ENCODE measurements at regions not wholly inside any gene's neighbourhood (a gene's known extent, or its start where the extent isn't known, plus 50 kb on each side); places are given as distances from the start of the nearest gene placed in this dataset.

- H3K27ac ChIP-seq: no peak overlapping the region
- DNase-seq (ENCODE audit: low read depth, low spot score): no peak
Observed at GRCh38 chr5:165231821-165232508, 1726.5 kb downstream of the MAT2B start.

- no peak overlapping the region for H3K27ac ChIP-seq
- DNase-seq (ENCODE audit: low read depth, low spot score): no peak
Observed at GRCh38 chr5:165232509-165233028, 1727.2 kb downstream of the MAT2B start.

GRCh38 chr5:165241811-165242210 is 1736.4 kb downstream of the MAT2B start:
- H3K27ac ChIP-seq: no peak overlapping the region
- DNase-seq (ENCODE audit: low read depth, low spot score): no peak

- no peak overlapping the region for H3K27ac ChIP-seq
Observed at GRCh38 chr5:165242646-165243045, 1737.2 kb downstream of the MAT2B start.

GRCh38 chr5:165244407-165244806 is 1739.0 kb downstream of the MAT2B start:
- no peak overlapping the region for H3K27ac ChIP-seq
- no peak for DNase-seq (ENCODE audit: low read depth, low spot score)

More at GRCh38 chr5:165242646-165243045, 1737.2 kb downstream of the MAT2B start:
- DNase-seq (ENCODE audit: low read depth, low spot score): no peak

- H3K27ac ChIP-seq: no peak overlapping the region
- DNase-seq (ENCODE audit: low read depth, low spot score): no peak
Observed at GRCh38 chr5:165258197-165258771, 1752.9 kb downstream of the MAT2B start.

- DNase-seq (ENCODE audit: low read depth, low spot score): no peak
- no peak overlapping the region for H3K27ac ChIP-seq
Observed at GRCh38 chr5:165260426-165260825, 1755.0 kb downstream of the MAT2B start.

GRCh38 chr5:165263536-165263935 is 1758.1 kb downstream of the MAT2B start:
- no peak overlapping the region for H3K27ac ChIP-seq
- DNase-seq (ENCODE audit: low read depth, low spot score): no peak

- no peak overlapping the region for H3K27ac ChIP-seq
- no peak for DNase-seq (ENCODE audit: low read depth, low spot score)
Observed at GRCh38 chr5:165266939-165267338, 1761.5 kb downstream of the MAT2B start.

GRCh38 chr5:165272436-165272835 is 1767.0 kb downstream of the MAT2B start:
- no peak for DNase-seq (ENCODE audit: low read depth, low spot score)
- no peak overlapping the region for H3K27ac ChIP-seq

GRCh38 chr5:165277661-165278060 is 1772.2 kb downstream of the MAT2B start:
- no peak overlapping the region for H3K27ac ChIP-seq
- DNase-seq (ENCODE audit: low read depth, low spot score): no peak

GRCh38 chr5:165282491-165282890 is 1777.1 kb downstream of the MAT2B start:
- H3K27ac ChIP-seq: no peak overlapping the region
- no peak for DNase-seq (ENCODE audit: low read depth, low spot score)

GRCh38 chr5:165286692-165287091 is 1781.3 kb downstream of the MAT2B start:
- DNase-seq (ENCODE audit: low read depth, low spot score): no peak
- no peak overlapping the region for H3K27ac ChIP-seq

GRCh38 chr5:165290535-165290934 is 1785.1 kb downstream of the MAT2B start:
- no peak overlapping the region for H3K27ac ChIP-seq
- DNase-seq (ENCODE audit: low read depth, low spot score): no peak

- DNase-seq (ENCODE audit: low read depth, low spot score): no peak
- no peak overlapping the region for H3K27ac ChIP-seq
Observed at GRCh38 chr5:165296401-165297130, 1791.1 kb downstream of the MAT2B start.

- DNase-seq (ENCODE audit: low read depth, low spot score): no peak
- H3K27ac ChIP-seq: no peak overlapping the region
Observed at GRCh38 chr5:165304193-165304827, 1798.9 kb downstream of the MAT2B start.

GRCh38 chr5:165305596-165305995 is 1800.2 kb downstream of the MAT2B start:
- no peak overlapping the region for H3K27ac ChIP-seq
- no peak for DNase-seq (ENCODE audit: low read depth, low spot score)

- peak; percentile 72 for DNase-seq (ENCODE audit: low read depth, low spot score)
- peak overlapping the region; percentile 23 for H3K27ac ChIP-seq
Observed at GRCh38 chr5:165309446-165309845, 1804.0 kb downstream of the MAT2B start.

- no peak for DNase-seq (ENCODE audit: low read depth, low spot score)
- H3K27ac ChIP-seq: peak overlapping the region; percentile 23
Observed at GRCh38 chr5:165310031-165310430, 1804.6 kb downstream of the MAT2B start.

- H3K27ac ChIP-seq: peak overlapping the region; percentile 2
- DNase-seq (ENCODE audit: low read depth, low spot score): peak; percentile 78
Observed at GRCh38 chr5:165321912-165322311, 1816.5 kb downstream of the MAT2B start.

- no peak overlapping the region for H3K27ac ChIP-seq
- DNase-seq (ENCODE audit: low read depth, low spot score): peak; percentile 46
Observed at GRCh38 chr5:165325221-165325620, 1819.8 kb downstream of the MAT2B start.
